HG03442 (cell line): ENCODE measurements at regions not wholly inside any gene's neighbourhood (a gene's known extent, or its start where the extent isn't known, plus 50 kb on each side); places are given as distances from the start of the nearest gene placed in this dataset.

Experiments
- ATAC-seq: cut with Tn5 transposase; IDR thresholded peaks from one replicate; pipeline ENCODE4 v1.9.1; 2021; ENCODE audit warnings: mild to moderate bottlenecking, moderate library complexity; ENCODE audit not compliant: unreplicated experiment

GRCh38 chr2:133936096-133936495 is 317.8 kb upstream of the MGAT5 start:
- no peak for ATAC-seq

GRCh38 chr2:133936601-133937000 is 317.3 kb upstream of the MGAT5 start:
- ATAC-seq: no peak

GRCh38 chr2:133937669-133938068 is 316.2 kb upstream of the MGAT5 start:
- no peak for ATAC-seq

GRCh38 chr2:133940134-133940533 is 313.7 kb upstream of the MGAT5 start:
- ATAC-seq: no peak

- ATAC-seq: no peak
Measured at GRCh38 chr2:133941666-133942065, 312.2 kb upstream of the MGAT5 start.

GRCh38 chr2:133942398-133942797 is 311.5 kb upstream of the MGAT5 start:
- ATAC-seq: no peak

- ATAC-seq: no peak
Measured at GRCh38 chr2:133943108-133943507, 310.8 kb upstream of the MGAT5 start.

- no peak for ATAC-seq
Measured at GRCh38 chr2:133945089-133945488, 308.8 kb upstream of the MGAT5 start.

- no peak for ATAC-seq
Measured at GRCh38 chr2:133947057-133947456, 306.8 kb upstream of the MGAT5 start.

- no peak for ATAC-seq
Measured at GRCh38 chr2:133948610-133949290, 305.1 kb upstream of the MGAT5 start.

GRCh38 chr2:133949595-133949994 is 304.3 kb upstream of the MGAT5 start:
- no peak for ATAC-seq

- no peak for ATAC-seq
Measured at GRCh38 chr2:133951209-133951608, 302.7 kb upstream of the MGAT5 start.

GRCh38 chr2:133952420-133952819 is 301.5 kb upstream of the MGAT5 start:
- ATAC-seq: no peak

- no peak for ATAC-seq
Measured at GRCh38 chr2:133952896-133953295, 301.0 kb upstream of the MGAT5 start.

GRCh38 chr2:133953524-133953923 is 300.3 kb upstream of the MGAT5 start:
- ATAC-seq: peak; percentile 78

- no peak for ATAC-seq
Measured at GRCh38 chr2:133954636-133955035, 299.2 kb upstream of the MGAT5 start.

GRCh38 chr2:133955169-133955568 is 298.7 kb upstream of the MGAT5 start:
- ATAC-seq: no peak

GRCh38 chr2:133956434-133956935 is 297.4 kb upstream of the MGAT5 start:
- ATAC-seq: no peak

- ATAC-seq: no peak
Measured at GRCh38 chr2:133957724-133958480, 296.0 kb upstream of the MGAT5 start.

- ATAC-seq: no peak
Measured at GRCh38 chr2:133959066-133959465, 294.8 kb upstream of the MGAT5 start.

- ATAC-seq: no peak
Measured at GRCh38 chr2:133966720-133967304, 287.1 kb upstream of the MGAT5 start.

- ATAC-seq: no peak
Measured at GRCh38 chr2:133967326-133967725, 286.5 kb upstream of the MGAT5 start.
